SIG-M5 (cell line): ENCODE measurements at regions not wholly inside any gene's neighbourhood (a gene's known extent, or its start where the extent isn't known, plus 50 kb on each side); places are given as distances from the start of the nearest gene placed in this dataset.
"Not testable (repeated sequence)": the region's sequence is repeated elsewhere in the genome, so short reads cannot be mapped to it uniquely, and the experiment has no call there.

Experiments
- DNase-seq: peaks from one replicate; lab custom pipeline; 2025; lab: John Stamatoyannopoulos, UW

- DNase-seq = no peak
Measured at GRCh38 chr6:20263059-20263458, 50.8 kb upstream of the MBOAT1 start.

GRCh38 chr6:20265842-20266241, 53.6 kb upstream of the MBOAT1 start:
- DNase-seq = no peak

GRCh38 chr6:20266851-20267608, 54.8 kb upstream of the MBOAT1 start:
- DNase-seq = no peak

GRCh38 chr6:20269181-20269580, 56.9 kb upstream of the MBOAT1 start:
- DNase-seq = no peak

GRCh38 chr6:20271818-20272217, 59.5 kb upstream of the MBOAT1 start:
- no peak for DNase-seq

GRCh38 chr6:20274137-20274536, 61.9 kb upstream of the MBOAT1 start:
- no peak for DNase-seq

GRCh38 chr6:20275837-20276236, 63.6 kb upstream of the MBOAT1 start:
- DNase-seq = not testable (repeated sequence)

GRCh38 chr6:20277724-20278123, 65.5 kb upstream of the MBOAT1 start:
- DNase-seq = not testable (repeated sequence)

GRCh38 chr6:20279051-20279450, 66.8 kb upstream of the MBOAT1 start:
- no peak for DNase-seq

- no peak for DNase-seq
Measured at GRCh38 chr6:20279608-20280287, 67.5 kb upstream of the MBOAT1 start.

- no peak for DNase-seq
Measured at GRCh38 chr6:20280288-20280621, 68.0 kb upstream of the MBOAT1 start.

GRCh38 chr6:20284672-20285071, 72.4 kb upstream of the MBOAT1 start:
- no peak for DNase-seq

- no peak for DNase-seq
Measured at GRCh38 chr6:20286968-20287565, 74.8 kb upstream of the MBOAT1 start.

- no peak for DNase-seq
Measured at GRCh38 chr6:20291764-20292580, 79.7 kb upstream of the MBOAT1 start.

- no peak for DNase-seq
Measured at GRCh38 chr6:20292905-20293304, 80.6 kb upstream of the MBOAT1 start.

GRCh38 chr6:20301256-20301655, 89.0 kb upstream of the MBOAT1 start:
- DNase-seq = no peak

GRCh38 chr6:20302168-20302567, 89.9 kb upstream of the MBOAT1 start:
- DNase-seq = no peak

GRCh38 chr6:20302702-20303251, 90.5 kb upstream of the MBOAT1 start:
- DNase-seq = no peak

- DNase-seq = no peak
Measured at GRCh38 chr6:20306491-20306890, 94.2 kb upstream of the MBOAT1 start.

GRCh38 chr6:20309186-20309585, 92.5 kb upstream of the E2F3 start:
- DNase-seq = no peak

GRCh38 chr6:20310185-20310584, 91.5 kb upstream of the E2F3 start:
- no peak for DNase-seq

GRCh38 chr6:20312606-20313005, 89.1 kb upstream of the E2F3 start:
- DNase-seq = no peak
